WERI-Rb-1 (cell line): ENCODE measurements at regions not wholly inside any gene's neighbourhood (a gene's known extent, or its start where the extent isn't known, plus 50 kb on each side); places are given as distances from the start of the nearest gene placed in this dataset.

Experiments
- DNase-seq: peaks from one replicate; pipeline ENCODE4 v3.0.0-alpha.2; 2020
- H3K27ac ChIP-seq: fragments of 250-450 bp; sonication (Bioruptor Pico); 2 replicates; pipeline ENCODE4 v1.5.1; 2020; ENCODE audit warnings: mild to moderate bottlenecking, moderate library complexity
- H3K27me3 ChIP-seq: fragments of 250-450 bp; sonication (Bioruptor Pico); 2 replicates; pipeline ENCODE4 v1.5.1; 2021; ENCODE audit warnings: mild to moderate bottlenecking, low read depth, moderate library complexity; ENCODE audit not compliant: insufficient read depth, severe bottlenecking
- H3K36me3 ChIP-seq: fragments of 250-450 bp; sonication (Bioruptor Pico); 2 replicates; pipeline ENCODE4 v1.5.1; 2020; ENCODE audit warnings: mild to moderate bottlenecking, moderate library complexity
- H3K4me3 ChIP-seq: 2 replicates; pipeline ENCODE4 v1.5.1; 2011; ENCODE audit warnings: low read depth, mild to moderate bottlenecking, control low read depth, low read length
- H3K9me3 ChIP-seq: fragments of 250-450 bp; sonication (Bioruptor Pico); 2 replicates; pipeline ENCODE4 v1.5.1; 2021; ENCODE audit warnings: mild to moderate bottlenecking, moderate library complexity; ENCODE audit not compliant: severe bottlenecking
- CTCF ChIP-seq: IDR thresholded peaks from 2 replicates; pipeline ENCODE4 v1.5.1; 2011; ENCODE audit warnings: low read depth, mild to moderate bottlenecking, control low read depth, inconsistent platforms, low read length

GRCh38 chr16:49964316-49964715 is 60.7 kb upstream of the CNEP1R1 start:
- Histone ChIP-seq H3K36me3 (no peaks in the 10 kb centered on the region), H3K4me3 (no peak overlapping the region), H3K9me3 (no peaks in the 10 kb centered on the region), H3K27ac (no peak overlapping the region), H3K27me3 (no peaks in the 10 kb centered on the region)
- TF ChIP-seq CTCF: no peak
- DNase-seq: no peak

DNA sequence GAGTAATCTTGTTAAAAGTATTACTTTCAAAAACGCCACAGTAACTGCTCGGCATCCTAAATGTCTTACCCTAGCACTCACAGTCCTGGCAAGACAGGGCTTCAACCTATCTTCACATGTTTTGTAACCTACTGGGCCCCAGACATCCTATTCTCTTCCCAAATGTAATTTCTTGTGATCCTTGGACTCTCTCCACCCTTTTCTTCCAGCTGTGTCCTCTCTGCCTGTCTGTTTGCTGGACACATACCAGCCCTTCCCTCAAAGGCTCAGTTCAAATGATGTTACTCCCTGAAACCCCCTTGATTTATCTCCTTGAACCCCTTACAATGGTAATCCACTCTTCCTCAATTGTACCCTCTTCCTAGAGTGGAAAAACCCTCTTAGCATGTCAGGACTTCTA is 60.1 kb upstream of the CNEP1R1 start:
- DNase-seq: no peak
- Histone ChIP-seq H3K27me3 (no peaks in the 10 kb centered on the region), H3K36me3 (no peaks in the 10 kb centered on the region), H3K27ac (no peak overlapping the region), H3K9me3 (no peaks in the 10 kb centered on the region), H3K4me3 (no peak overlapping the region)
- no peak for TF ChIP-seq CTCF

- DNase-seq: no peak
- no peak for TF ChIP-seq CTCF
- Histone ChIP-seq H3K27ac (no peak overlapping the region), H3K9me3 (no peaks in the 10 kb centered on the region), H3K36me3 (no peaks in the 10 kb centered on the region), H3K4me3 (no peak overlapping the region), H3K27me3 (no peaks in the 10 kb centered on the region)
Measured at GRCh38 chr16:49967012-49967559, 57.9 kb upstream of the CNEP1R1 start.

DNA sequence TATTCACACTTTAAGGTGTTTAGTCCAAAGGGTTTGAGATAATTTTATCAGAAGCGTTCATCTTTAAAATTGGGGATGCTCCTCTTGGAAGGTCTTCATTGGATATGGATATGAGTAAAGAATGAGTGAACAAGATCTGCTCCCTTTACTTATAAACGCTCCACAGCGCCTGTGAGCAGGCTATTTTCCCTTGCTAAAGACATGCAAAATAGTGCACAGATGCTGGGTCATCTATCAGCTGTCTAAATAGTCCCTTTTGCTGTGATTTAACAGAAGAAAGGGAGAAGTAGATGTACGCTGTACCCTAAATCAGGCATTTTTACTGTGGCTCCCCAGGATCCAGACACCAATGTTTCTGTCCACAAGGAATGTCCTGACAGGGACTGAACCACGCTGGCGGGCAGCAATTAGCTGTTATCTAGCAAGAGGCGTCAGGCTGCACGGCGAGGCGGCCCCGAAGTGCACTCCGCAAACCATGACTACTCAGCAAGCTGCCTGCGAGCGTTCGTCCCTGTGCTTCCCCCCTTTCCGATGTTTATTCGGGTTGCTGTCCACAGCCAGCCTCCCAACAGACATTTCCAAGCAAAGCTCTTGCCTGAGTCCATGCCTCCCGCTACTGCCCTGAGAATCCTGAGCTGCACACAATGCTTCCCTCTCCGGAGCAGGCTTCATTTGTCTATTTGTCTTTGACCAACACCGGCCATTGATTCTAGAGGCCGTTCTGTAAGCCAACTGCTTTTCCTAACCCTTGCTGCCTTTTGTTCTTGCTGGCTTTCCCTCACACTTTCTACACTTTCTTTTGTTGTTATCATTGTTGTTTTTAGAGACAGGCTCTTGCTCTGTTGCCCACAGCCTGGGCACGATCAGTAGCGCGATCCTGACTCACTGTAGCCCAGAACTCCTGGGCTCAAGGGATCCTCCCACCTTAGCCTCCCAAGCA is 55.7 kb upstream of the CNEP1R1 start:
- H3K36me3 ChIP-seq: no peaks in the 10 kb centered on the region
- H3K9me3 ChIP-seq: no peaks in the 10 kb centered on the region
- no peak for DNase-seq
- H3K27me3 ChIP-seq: no peaks in the 10 kb centered on the region
- no peak overlapping the region for H3K4me3 ChIP-seq
- TF ChIP-seq CTCF: no peak
- no peak overlapping the region for H3K27ac ChIP-seq

- H3K27ac ChIP-seq: no peak overlapping the region
- DNase-seq: peak; percentile 18
Measured at GRCh38 chr16:49970797-49971431, 54.1 kb upstream of the CNEP1R1 start.

More at GRCh38 chr16:49970797-49971431, 54.1 kb upstream of the CNEP1R1 start:
- H3K9me3 ChIP-seq: no peaks in the 10 kb centered on the region
- TF ChIP-seq CTCF: no peak
- no peaks in the 10 kb centered on the region for H3K27me3 ChIP-seq
- no peaks in the 10 kb centered on the region for H3K36me3 ChIP-seq
- no peak overlapping the region for H3K4me3 ChIP-seq
